HCT116 (cell line): ENCODE measurements at regions not wholly inside any gene's neighbourhood (a gene's known extent, or its start where the extent isn't known, plus 50 kb on each side); places are given as distances from the start of the nearest gene placed in this dataset.

Experiments used
- ATAC-seq: fragments of 200-7000 bp; cut with Tn5 transposase; 2 replicates; pipeline ENCODE4 v1.9.1; 2020; ENCODE audit warnings: mild to moderate bottlenecking, moderate library complexity
- BruUV-seq: library from RNA; stranded (reverse); fragments of 400-500 nt; replicated peaks from 2 replicates; lab custom pipeline; 2021; lab: Mats Ljungman, UMichigan
- CTCF ChIA-PET: fragments of 300-600 bp; sonication (Branson Sonifier 250); formaldehyde crosslinking; loops from one replicate; lab custom pipeline; 2021; ENCODE audit warnings: antibody characterized with exemption; lab: Charles Lee
- POLR2A ChIA-PET: fragments of 300-600, 350-600 bp; sonication (Branson Sonifier 250); formaldehyde crosslinking; loops from one replicate; lab custom pipeline; 2021; ENCODE audit warnings: antibody characterized with exemption; lab: Charles Lee
- RAD21 ChIA-PET, 2 experiments: fragments of 300-600 bp; sonication (Branson Sonifier 250); formaldehyde crosslinking; loops; one replicate each; lab custom pipeline; 2023; ENCODE audit warnings: low total read pairs in 2 of 2; ENCODE audit not compliant: uncharacterized antibody in 2 of 2, unreplicated experiment in 2 of 2, low non-redundant PET in 1 of 2; lab: Charles Lee
- DNase-seq: peaks from one replicate; pipeline ENCODE4 v3.0.0-alpha.2; 2010; ENCODE audit warnings: low read depth, low spot score
- H2AFZ ChIP-seq: fragments of 200-600 bp; shearing (Covaris generic), sonication (generic); 2 replicates; pipeline ENCODE4 v1.6.1; 2017; ENCODE audit warnings: low read depth, mixed run types, mixed read lengths, antibody characterized with exemption, low read length; ENCODE audit not compliant: poor library complexity, severe bottlenecking
- H3K27ac ChIP-seq: 2 replicates; pipeline ENCODE4 v1.5.1; 2012; ENCODE audit warnings: low read depth, low read length
- H3K27me3 ChIP-seq: fragments of 200-600 bp; sonication (generic); 2 replicates; pipeline ENCODE4 v1.6.1; 2016; ENCODE audit warnings: mixed run types, low read length, mixed read lengths; ENCODE audit not compliant: insufficient read depth
- H3K36me3 ChIP-seq, 2 experiments: fragments of 200-500 bp in 1 of 2; fragments of 200-600 bp in 1 of 2; sonication (Bioruptor generic) in 1 of 2; sonication (generic) in 1 of 2; 2 replicates each; pipeline versions ENCODE4 v1.5.1 to v1.6.1; 2014 to 2016; ENCODE audit warnings: low read length in 2 of 2, inconsistent platforms in 1 of 2, mixed read lengths in 1 of 2, mixed run types in 1 of 2; ENCODE audit not compliant: insufficient read depth in 2 of 2, control insufficient read depth in 1 of 2
- H3K4me1 ChIP-seq, 2 experiments: fragments of 200-600 bp in 1 of 2; sonication (generic) in 1 of 2; 2 replicates each; pipeline versions ENCODE4 v1.5.1 to v1.6.1; 2012 to 2017; ENCODE audit warnings: low read length in 2 of 2, inconsistent platforms in 1 of 2, mild to moderate bottlenecking in 1 of 2, mixed read lengths in 1 of 2, mixed run types in 1 of 2, moderate library complexity in 1 of 2; ENCODE audit not compliant: insufficient read depth in 2 of 2, control insufficient read depth in 1 of 2
- H3K4me2 ChIP-seq: fragments of 200-600 bp; sonication (generic); 2 replicates; pipeline ENCODE4 v1.6.1; 2017; ENCODE audit warnings: mixed run types, low read length, mixed read lengths
- H3K4me3 ChIP-seq, 2 experiments: fragments of 200-600 bp in 1 of 2; sonication (generic) in 1 of 2; replicated peaks in 1 of 2; 2 replicates each; pipeline ENCODE4 v1.5.1; 2011 to 2016; ENCODE audit warnings: low read length in 2 of 2, control low read depth in 1 of 2, low read depth in 1 of 2, mild to moderate bottlenecking in 1 of 2, mixed read lengths in 1 of 2, mixed run types in 1 of 2
- H3K79me2 ChIP-seq: fragments of 200-600 bp; sonication (generic); 2 replicates; pipeline ENCODE4 v1.6.1; 2017; ENCODE audit warnings: mild to moderate bottlenecking, mixed run types, low read length, moderate library complexity, mixed read lengths; ENCODE audit not compliant: insufficient read depth
- H3K9ac ChIP-seq: fragments of 200-600 bp; sonication (generic); 2 replicates; pipeline ENCODE4 v1.6.1; 2016; ENCODE audit warnings: low read length, mixed read lengths
- H3K9me2 ChIP-seq: fragments of 200-600 bp; sonication (generic), shearing (Covaris generic); 2 replicates; pipeline ENCODE4 v1.6.1; 2017; ENCODE audit warnings: mixed run types, mild to moderate bottlenecking, moderate library complexity; ENCODE audit not compliant: insufficient read depth
- H3K9me3 ChIP-seq, 2 experiments: fragments of 200-500 bp in 1 of 2; fragments of 200-600 bp in 1 of 2; sonication (Bioruptor generic) in 1 of 2; sonication (generic) in 1 of 2; 2 replicates each; pipeline ENCODE4 v1.6.1; 2014 to 2017; ENCODE audit warnings: low read length in 2 of 2, mixed read lengths in 2 of 2, inconsistent platforms in 1 of 2, low read depth in 1 of 2, mild to moderate bottlenecking in 1 of 2, mixed run types in 1 of 2, moderate library complexity in 1 of 2; ENCODE audit not compliant: control insufficient read depth in 1 of 2, insufficient read depth in 1 of 2
- H4K20me1 ChIP-seq: fragments of 200-600 bp; sonication (generic), shearing (Covaris generic); 2 replicates; pipeline ENCODE4 v1.6.1; 2017; ENCODE audit warnings: mixed run types, mild to moderate bottlenecking, moderate library complexity; ENCODE audit not compliant: insufficient read depth
- POLR2A ChIP-seq: IDR thresholded peaks from 2 replicates; pipeline ENCODE4 v1.7.0; 2011; ENCODE audit warnings: borderline replicate concordance; ENCODE audit not compliant: insufficient read depth, insufficient read length; ENCODE audit errors: extremely low read depth
- POLR2AphosphoS5 ChIP-seq: IDR thresholded peaks from 2 replicates; pipeline ENCODE4 v1.6.1; 2011; ENCODE audit warnings: mild to moderate bottlenecking, low read depth, low read length, moderate library complexity
- ZBTB33 ChIP-seq: IDR thresholded peaks from 2 replicates; pipeline ENCODE4 v1.6.1; 2011; ENCODE audit warnings: mild to moderate bottlenecking, low read length, moderate library complexity; ENCODE audit not compliant: insufficient replicate concordance; ENCODE audit errors: extremely low read depth
- ZNF274 ChIP-seq: fragments of 200-500 bp; sonication (Bioruptor generic); IDR thresholded peaks from 2 replicates; pipeline ENCODE4 v1.6.1; 2014; ENCODE audit warnings: mild to moderate bottlenecking, low read depth, low read length, inconsistent platforms
- intact Hi-C: fragments of 100-400 bp; cut with micrococcal nuclease; formaldehyde crosslinking; loops from 2 replicates; pipeline ENCODE4 v1.10.0; 2022

DNA sequence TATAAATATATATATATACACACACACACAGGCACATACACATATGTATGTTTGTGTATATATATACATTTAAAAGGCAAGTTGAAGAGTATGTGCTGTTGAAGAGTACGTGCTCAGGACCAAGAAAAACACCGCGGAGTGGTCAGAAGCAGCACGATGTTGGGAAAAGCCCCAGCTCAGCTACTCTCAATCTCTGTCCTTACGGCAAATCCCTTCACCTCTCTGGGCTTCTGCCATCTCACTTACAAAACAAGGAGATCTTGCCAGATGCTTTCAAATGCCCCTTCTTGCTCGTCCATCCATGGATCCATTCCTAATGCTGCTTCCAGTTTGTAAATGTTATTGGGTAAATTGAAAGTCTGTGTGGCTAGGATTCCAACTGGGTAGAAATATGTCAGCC, 333.9 kb downstream of the BCL11A start:
- intact Hi-C loops = no loop called here

DNA sequence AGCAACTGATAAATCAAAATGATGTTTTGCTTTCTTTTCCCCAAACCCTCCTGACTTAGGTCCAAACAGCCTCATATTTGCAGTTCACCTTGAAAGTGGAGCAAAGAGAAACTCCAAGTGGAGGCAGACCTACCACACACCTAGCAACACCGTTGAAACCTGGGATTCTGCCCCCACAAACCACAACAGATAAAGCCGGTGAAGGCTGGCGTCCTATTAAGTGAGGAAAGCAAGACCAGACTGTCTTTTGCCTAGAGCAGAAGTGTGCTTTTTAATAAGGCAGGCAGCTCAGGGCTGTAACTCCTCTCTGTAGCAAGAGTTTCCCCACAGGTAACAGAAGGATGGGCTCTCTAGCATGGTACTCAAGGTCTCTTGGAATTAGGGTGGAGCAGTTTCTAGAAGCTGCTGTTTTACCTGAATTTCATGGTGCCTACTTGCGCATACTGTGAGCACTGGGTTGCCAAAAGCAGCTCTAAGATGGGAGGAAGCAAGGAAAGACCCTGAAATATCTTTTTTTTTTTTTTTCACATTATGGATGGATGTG, 336.9 kb downstream of the BCL11A start:
- intact Hi-C loops = no loop called here
- ChIA-PET RAD21 (no interaction called here), POLR2A (no interaction called here), CTCF (no interaction called here)
- no peak for DNase-seq
- H3K36me3 ChIP-seq = no peaks in the 10 kb centered on the region
- no peak overlapping the region for H3K4me3 ChIP-seq
- TF ChIP-seq ZBTB33 = no peak
- no peak for TF ChIP-seq POLR2A
- H3K27ac ChIP-seq = no peak overlapping the region
- no peaks in the 10 kb centered on the region for H3K9me2 ChIP-seq
- no peaks in the 10 kb centered on the region for H3K27me3 ChIP-seq
- no peaks in the 10 kb centered on the region for H3K4me1 ChIP-seq
- ATAC-seq = no peak
- no peak overlapping the region for H2AFZ ChIP-seq
- no peak overlapping the region for H3K4me2 ChIP-seq
- H3K79me2 ChIP-seq = no peaks in the 10 kb centered on the region
- H4K20me1 ChIP-seq = no peaks in the 10 kb centered on the region
- H3K9ac ChIP-seq = no peak overlapping the region
- BruUV-seq = no TSS peak
- no peaks in the 10 kb centered on the region for H3K9me3 ChIP-seq

More for the DNA sequence above, 333.9 kb downstream of the BCL11A start:
- H3K4me1 ChIP-seq = no peaks in the 10 kb centered on the region
- ATAC-seq = no peak
- no peak overlapping the region for H2AFZ ChIP-seq
- CTCF ChIA-PET = no interaction called here
- H4K20me1 ChIP-seq = no peaks in the 10 kb centered on the region
- BruUV-seq = no TSS peak
- no peak overlapping the region for H3K9ac ChIP-seq
- no peak overlapping the region for H3K4me2 ChIP-seq
- no peaks in the 10 kb centered on the region for H3K79me2 ChIP-seq
- no peaks in the 10 kb centered on the region for H3K27me3 ChIP-seq
- no peaks in the 10 kb centered on the region for H3K36me3 ChIP-seq
- no peak for DNase-seq
- no peak overlapping the region for H3K4me3 ChIP-seq
- H3K9me2 ChIP-seq = no peaks in the 10 kb centered on the region
- H3K27ac ChIP-seq = no peak overlapping the region
- TF ChIP-seq ZNF274 (no peak), POLR2AphosphoS5 (no peak)
- TF ChIP-seq, all 23 proteins: peak for 0
- ChIA-PET POLR2A (no interaction called here), RAD21 (no interaction called here)
- no peaks in the 10 kb centered on the region for H3K9me3 ChIP-seq
